Spleen (tissue), 7 donors: ENCODE measurements at regions not wholly inside any gene's neighbourhood (a gene's known extent, or its start where the extent isn't known, plus 50 kb on each side); places are given as distances from the start of the nearest gene placed in this dataset.

Experiments
- POLR2A ChIP-seq, 3 donors: fragments of 450-650 bp; IDR thresholded peaks; one replicate each; pipeline ENCODE4 v1.5.1; 2017; ENCODE audit warnings: antibody characterized with exemption in 3 of 3, mild to moderate bottlenecking in 1 of 3
- TF ChIP-seq, protein P1 (sequence below), 11 experiments: fragments of 200-600 bp in 7 of 11; fragments of 450-650 bp in 4 of 11; sonication (generic) in 4 of 11; IDR thresholded peaks in 8 of 11; conservative IDR thresholded peaks in 3 of 11; 1 replicate in 7 of 11; 2 replicates in 4 of 11; pipeline versions ENCODE4 v1.4.0 to v1.8.0; 2016 to 2021; ENCODE audit warnings: antibody characterized with exemption in 11 of 11, inconsistent platforms in 4 of 11, mild to moderate bottlenecking in 1 of 11
- donor health status: DM: no; HTN: no; CAD: no; lungs with moderate emphysema.
- donor health status: DM: no; HTN: no; CAD: no.
- donor health status: DM: no; HTN: no; CAD: no.

GRCh38 chr3:99578339-99578970, 59.9 kb upstream of the COL8A1 start:
- TF ChIP-seq, protein P1, sequence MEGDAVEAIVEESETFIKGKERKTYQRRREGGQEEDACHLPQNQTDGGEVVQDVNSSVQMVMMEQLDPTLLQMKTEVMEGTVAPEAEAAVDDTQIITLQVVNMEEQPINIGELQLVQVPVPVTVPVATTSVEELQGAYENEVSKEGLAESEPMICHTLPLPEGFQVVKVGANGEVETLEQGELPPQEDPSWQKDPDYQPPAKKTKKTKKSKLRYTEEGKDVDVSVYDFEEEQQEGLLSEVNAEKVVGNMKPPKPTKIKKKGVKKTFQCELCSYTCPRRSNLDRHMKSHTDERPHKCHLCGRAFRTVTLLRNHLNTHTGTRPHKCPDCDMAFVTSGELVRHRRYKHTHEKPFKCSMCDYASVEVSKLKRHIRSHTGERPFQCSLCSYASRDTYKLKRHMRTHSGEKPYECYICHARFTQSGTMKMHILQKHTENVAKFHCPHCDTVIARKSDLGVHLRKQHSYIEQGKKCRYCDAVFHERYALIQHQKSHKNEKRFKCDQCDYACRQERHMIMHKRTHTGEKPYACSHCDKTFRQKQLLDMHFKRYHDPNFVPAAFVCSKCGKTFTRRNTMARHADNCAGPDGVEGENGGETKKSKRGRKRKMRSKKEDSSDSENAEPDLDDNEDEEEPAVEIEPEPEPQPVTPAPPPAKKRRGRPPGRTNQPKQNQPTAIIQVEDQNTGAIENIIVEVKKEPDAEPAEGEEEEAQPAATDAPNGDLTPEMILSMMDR (IDR thresholded peaks at IDR 0.05 in 8 of 11, conservative IDR thresholded peaks at IDR 0.05 in 3 of 11): no peak
- TF ChIP-seq POLR2A (IDR thresholded peaks at IDR 0.05): no peak
